ENCODE measurements at regions not wholly inside any gene's neighbourhood (a gene's known extent, or its start where the extent isn't known, plus 50 kb on each side); places are given as distances from the start of the nearest gene placed in this dataset.

DNA sequence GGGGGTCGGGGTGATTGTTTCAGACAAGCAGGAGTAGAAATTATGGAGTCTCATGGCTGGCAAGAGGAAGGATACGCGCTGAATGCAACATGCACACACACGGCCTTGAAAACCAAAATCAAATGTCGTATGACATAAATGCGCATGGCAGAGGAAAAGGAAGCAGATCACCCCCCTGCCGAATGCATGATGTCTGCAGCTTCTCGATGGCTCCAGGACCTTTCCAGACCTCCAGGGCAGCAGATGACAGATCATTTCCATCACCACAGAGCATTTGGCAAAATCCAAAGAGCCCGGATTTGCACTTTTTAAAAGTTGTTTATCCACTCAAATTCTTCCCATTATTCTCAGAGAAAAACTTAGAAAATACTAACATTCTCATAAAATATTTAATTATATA lies 211.7 kb downstream of the NHLRC3 start:
- TF ChIP-seq, protein P1, sequence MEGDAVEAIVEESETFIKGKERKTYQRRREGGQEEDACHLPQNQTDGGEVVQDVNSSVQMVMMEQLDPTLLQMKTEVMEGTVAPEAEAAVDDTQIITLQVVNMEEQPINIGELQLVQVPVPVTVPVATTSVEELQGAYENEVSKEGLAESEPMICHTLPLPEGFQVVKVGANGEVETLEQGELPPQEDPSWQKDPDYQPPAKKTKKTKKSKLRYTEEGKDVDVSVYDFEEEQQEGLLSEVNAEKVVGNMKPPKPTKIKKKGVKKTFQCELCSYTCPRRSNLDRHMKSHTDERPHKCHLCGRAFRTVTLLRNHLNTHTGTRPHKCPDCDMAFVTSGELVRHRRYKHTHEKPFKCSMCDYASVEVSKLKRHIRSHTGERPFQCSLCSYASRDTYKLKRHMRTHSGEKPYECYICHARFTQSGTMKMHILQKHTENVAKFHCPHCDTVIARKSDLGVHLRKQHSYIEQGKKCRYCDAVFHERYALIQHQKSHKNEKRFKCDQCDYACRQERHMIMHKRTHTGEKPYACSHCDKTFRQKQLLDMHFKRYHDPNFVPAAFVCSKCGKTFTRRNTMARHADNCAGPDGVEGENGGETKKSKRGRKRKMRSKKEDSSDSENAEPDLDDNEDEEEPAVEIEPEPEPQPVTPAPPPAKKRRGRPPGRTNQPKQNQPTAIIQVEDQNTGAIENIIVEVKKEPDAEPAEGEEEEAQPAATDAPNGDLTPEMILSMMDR (IDR thresholded peaks at IDR 0.05) = no peak
- TF ChIP-seq EP300 (IDR thresholded peaks at IDR 0.05) = no peak
- TF ChIP-seq POLR2A (IDR thresholded peaks at IDR 0.05) = no peak
- TF ChIP-seq POLR2AphosphoS5 (IDR thresholded peaks at IDR 0.05) = no peak
